GM04504 (cell line): ENCODE measurements at regions not wholly inside any gene's neighbourhood (a gene's known extent, or its start where the extent isn't known, plus 50 kb on each side); places are given as distances from the start of the nearest gene placed in this dataset.
A peak's percentile ranks its signal among the peaks of the same experiment; 100 is the strongest.
"Not testable (repeated sequence)": the region's sequence is repeated elsewhere in the genome, so short reads cannot be mapped to it uniquely, and the experiment has no call there.

ENCODE experiments used
- DNase-seq: peaks from one replicate; pipeline ENCODE4 v3.0.0-alpha.2; 2012; ENCODE audit warnings: low read depth

GRCh38 chr4:186981161-186981560, 257.5 kb upstream of the FAT1 start:
- no peak for DNase-seq

- DNase-seq: no peak
Observed at GRCh38 chr4:186982160-186982559, 258.5 kb upstream of the FAT1 start.

GRCh38 chr4:186984105-186984644, 260.5 kb upstream of the FAT1 start:
- no peak for DNase-seq

- no peak for DNase-seq
Observed at GRCh38 chr4:186999686-187000085, 276.0 kb upstream of the FAT1 start.

- DNase-seq: no peak
Observed at GRCh38 chr4:187000281-187000680, 276.6 kb upstream of the FAT1 start.

- DNase-seq: not testable (repeated sequence)
Observed at GRCh38 chr4:187002133-187002532, 278.5 kb upstream of the FAT1 start.

- no peak for DNase-seq
Observed at GRCh38 chr4:187004628-187005027, 281.0 kb upstream of the FAT1 start.

GRCh38 chr4:187006189-187006618, 282.5 kb upstream of the FAT1 start:
- peak; percentile 17 for DNase-seq

GRCh38 chr4:187010052-187010451, 286.4 kb upstream of the FAT1 start:
- no peak for DNase-seq

GRCh38 chr4:187016101-187016500, 292.4 kb upstream of the FAT1 start:
- no peak for DNase-seq

GRCh38 chr4:187017147-187017546, 293.5 kb upstream of the FAT1 start:
- no peak for DNase-seq

GRCh38 chr4:187019896-187020295, 296.2 kb upstream of the FAT1 start:
- no peak for DNase-seq

- DNase-seq: no peak
Observed at GRCh38 chr4:187020676-187021075, 297.0 kb upstream of the FAT1 start.

GRCh38 chr4:187021436-187022205, 298.0 kb upstream of the FAT1 start:
- no peak for DNase-seq

GRCh38 chr4:187027272-187027671, 303.6 kb upstream of the FAT1 start:
- no peak for DNase-seq

- DNase-seq: no peak
Observed at GRCh38 chr4:187042251-187042650, 318.6 kb upstream of the FAT1 start.

GRCh38 chr4:187046471-187046870, 322.8 kb upstream of the FAT1 start:
- no peak for DNase-seq

GRCh38 chr4:187059021-187059420, 335.4 kb upstream of the FAT1 start:
- DNase-seq: no peak

GRCh38 chr4:187059895-187060294, 336.2 kb upstream of the FAT1 start:
- DNase-seq: no peak

GRCh38 chr4:187060551-187060950, 336.9 kb upstream of the FAT1 start:
- DNase-seq: no peak

GRCh38 chr4:187063251-187063650, 339.6 kb upstream of the FAT1 start:
- DNase-seq: no peak

- DNase-seq: no peak
Observed at GRCh38 chr4:187064033-187064432, 340.4 kb upstream of the FAT1 start.

- no peak for DNase-seq
Observed at GRCh38 chr4:187065396-187065795, 341.7 kb upstream of the FAT1 start.

GRCh38 chr4:187065806-187066205, 342.1 kb upstream of the FAT1 start:
- DNase-seq: no peak
